Cardiac fibroblast (primary cell): ENCODE measurements at regions not wholly inside any gene's neighbourhood (a gene's known extent, or its start where the extent isn't known, plus 50 kb on each side); places are given as distances from the start of the nearest gene placed in this dataset.
A peak's percentile ranks its signal among the peaks of the same experiment; 100 is the strongest.
"Not testable (repeated sequence)": the region's sequence is repeated elsewhere in the genome, so short reads cannot be mapped to it uniquely, and the experiment has no call there.

Source experiments
- DNase-seq, 2 donors: peaks; one replicate each; pipeline versions ENCODE4 v3.0.0 to v3.0.0-alpha.2; 2010; ENCODE audit warnings: low read depth in 2 of 2
- H3K4me3 ChIP-seq, 2 donors: replicated peaks in 1 of 2; 1 replicate in 1 of 2; 2 replicates in 1 of 2; pipeline ENCODE4 v1.5.1; 2011; ENCODE audit warnings: low read depth in 2 of 2, low read length in 2 of 2, mild to moderate bottlenecking in 2 of 2, moderate library complexity in 1 of 2
- CTCF ChIP-seq: IDR thresholded peaks from one replicate; pipeline ENCODE4 v1.5.1; 2011; ENCODE audit warnings: low read depth, mild to moderate bottlenecking, low read length, inconsistent platforms

DNA sequence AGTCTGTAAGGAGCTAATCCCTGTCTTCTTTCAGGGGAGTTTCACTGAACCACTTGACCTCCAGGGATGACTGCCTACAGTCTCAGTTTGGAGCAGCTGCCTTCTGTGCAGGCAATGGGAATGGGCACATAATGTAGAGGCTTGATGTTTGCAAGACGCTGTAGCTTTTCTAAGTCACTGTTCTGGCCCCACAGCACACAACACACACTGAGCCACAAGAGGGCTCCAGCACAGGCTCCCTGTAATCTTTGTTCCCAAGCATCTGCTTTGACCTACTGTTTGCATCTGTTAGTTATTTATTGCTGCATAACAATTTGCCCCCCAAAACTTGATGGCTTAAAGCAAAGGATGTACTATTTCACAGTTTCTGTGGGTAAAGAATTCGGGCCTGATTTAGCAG lies 419.0 kb upstream of the ASIC2 start:
- no peak for DNase-seq
- no peak for TF ChIP-seq CTCF
- no peak overlapping the region for H3K4me3 ChIP-seq

DNA sequence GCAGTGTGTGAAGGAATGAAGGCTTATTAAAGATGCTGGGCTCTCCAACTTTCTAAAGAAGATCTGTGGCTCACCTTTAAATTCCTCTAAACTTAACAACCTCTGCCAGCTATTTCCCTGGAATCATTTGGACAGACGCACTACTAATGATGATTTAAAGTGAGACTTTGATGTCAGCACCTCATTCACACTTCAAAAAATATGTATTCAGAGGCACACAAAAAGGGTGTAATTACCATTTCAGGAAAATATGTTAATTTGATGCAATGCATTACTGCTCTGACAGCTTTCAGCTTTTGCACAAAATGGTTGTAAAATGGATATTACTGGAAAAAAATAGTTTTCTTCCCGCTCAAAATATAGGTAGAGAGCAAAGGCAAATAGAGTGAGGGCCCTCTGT lies 423.9 kb upstream of the ASIC2 start:
- no peak for DNase-seq
- no peak for TF ChIP-seq CTCF
- H3K4me3 ChIP-seq, result no peak overlapping the region

- not testable (repeated sequence) for DNase-seq, H3K4me3 ChIP-seq
Measured at GRCh38 chr17:33723736-33724135, 430.6 kb upstream of the ASIC2 start.

GRCh38 chr17:33725675-33726271 lies 432.7 kb upstream of the ASIC2 start:
- peak; percentile 65 for TF ChIP-seq CTCF
- DNase-seq, result peak; percentile 25 to 27
- H3K4me3 ChIP-seq, result no peak overlapping the region

- no peak for DNase-seq
Measured at GRCh38 chr17:33730131-33730530, 437.0 kb upstream of the ASIC2 start.

GRCh38 chr17:33732116-33732515 lies 439.0 kb upstream of the ASIC2 start:
- H3K4me3 ChIP-seq, result no peak overlapping the region
- no peak for TF ChIP-seq CTCF
- peak in 1 of 2 donors; percentile 3 for DNase-seq

More at GRCh38 chr17:33730131-33730530, 437.0 kb upstream of the ASIC2 start:
- TF ChIP-seq CTCF, result no peak
- H3K4me3 ChIP-seq, result no peak overlapping the region

DNA sequence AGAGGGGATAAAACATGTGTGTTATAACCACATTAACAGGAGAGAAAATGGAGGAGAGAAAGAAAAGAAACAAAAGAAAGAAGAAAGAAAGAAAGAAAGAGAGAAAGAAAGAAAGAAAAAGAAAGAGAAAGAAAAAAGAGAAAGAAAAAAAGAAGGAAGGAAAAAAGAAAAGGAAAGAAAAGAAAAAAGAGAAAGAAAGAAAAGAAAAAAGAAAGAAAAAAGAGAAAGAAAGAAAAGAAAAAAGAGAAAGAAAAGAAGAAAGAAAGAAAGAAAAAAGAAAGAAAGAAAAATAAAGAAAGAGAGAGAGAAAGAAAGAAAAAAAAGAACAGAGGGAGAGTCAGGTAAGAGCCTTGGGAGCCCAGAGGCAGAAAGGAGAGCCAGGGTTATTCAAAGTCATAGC lies 446.6 kb upstream of the ASIC2 start:
- TF ChIP-seq CTCF, result no peak
- no peak for DNase-seq
- no peak overlapping the region for H3K4me3 ChIP-seq
